SK-N-SH (cell line): ENCODE measurements at regions not wholly inside any gene's neighbourhood (a gene's known extent, or its start where the extent isn't known, plus 50 kb on each side); places are given as distances from the start of the nearest gene placed in this dataset.
A peak's percentile ranks its signal among the peaks of the same experiment; 100 is the strongest.

ENCODE experiments used
- CTCF ChIA-PET: fragments of 300-600, 350-600 bp; formaldehyde crosslinking; extraction: SDS; loops from one replicate; lab custom pipeline; 2021; lab: Yijun Ruan, JAX
- POLR2A ChIA-PET: fragments of 350-600 bp; sonication (Branson Sonifier 250); formaldehyde crosslinking; extraction: SDS; loops from one replicate; lab custom pipeline; 2020; ENCODE audit warnings: antibody characterized with exemption, inconsistent platforms; lab: Yijun Ruan, JAX
- DNase-seq: peaks from one replicate; pipeline ENCODE4 v3.0.0; 2012
- H2AFZ ChIP-seq: fragments of 200-600 bp; sonication (generic); 2 replicates; pipeline ENCODE4 v1.8.1; 2016; ENCODE audit warnings: antibody characterized with exemption, mild to moderate bottlenecking, low read depth
- H3F3A ChIP-seq: fragments of 200-600 bp; sonication (generic); replicated peaks from 2 replicates; pipeline ENCODE3; 2016; ENCODE audit warnings: antibody characterized with exemption, mild to moderate bottlenecking; ENCODE audit not compliant: insufficient read depth
- H3K27ac ChIP-seq, 2 experiments: fragments of 200-500 bp in 1 of 2; fragments of 200-600 bp in 1 of 2; sonication (Bioruptor generic) in 1 of 2; sonication (generic), shearing (Covaris generic) in 1 of 2; 2 replicates each; pipeline versions ENCODE4 v1.5.1 to v1.6.1; 2014 to 2016; ENCODE audit warnings: low read depth in 2 of 2, inconsistent platforms in 1 of 2, low read length in 1 of 2, mild to moderate bottlenecking in 1 of 2, mixed read lengths in 1 of 2
- H3K27me3 ChIP-seq: fragments of 200-600 bp; sonication (generic), shearing (Covaris generic); 2 replicates; pipeline ENCODE4 v1.6.1; 2016; ENCODE audit warnings: mixed run types; ENCODE audit not compliant: insufficient read depth
- H3K36me3 ChIP-seq, 2 experiments: fragments of 200-500 bp in 1 of 2; fragments of 200-600 bp in 1 of 2; sonication (Bioruptor generic) in 1 of 2; sonication (generic) in 1 of 2; replicated peaks in 1 of 2; 2 replicates each; pipeline versions ENCODE3 to v1.5.1; 2014 to 2016; ENCODE audit warnings: low read length in 1 of 2, mild to moderate bottlenecking in 1 of 2; ENCODE audit not compliant: insufficient read depth in 2 of 2, control insufficient read depth in 1 of 2
- H3K4me1 ChIP-seq, 2 experiments: fragments of 200-500 bp in 1 of 2; fragments of 200-600 bp in 1 of 2; sonication (Bioruptor generic) in 1 of 2; sonication (generic), shearing (Covaris generic) in 1 of 2; 2 replicates each; pipeline versions ENCODE4 v1.5.1 to v1.6.1; 2014 to 2016; ENCODE audit warnings: low read depth in 1 of 2, low read length in 1 of 2, mixed run types in 1 of 2; ENCODE audit not compliant: insufficient read depth in 2 of 2, control insufficient read depth in 1 of 2
- H3K4me2 ChIP-seq: fragments of 200-600 bp; sonication (generic), shearing (Covaris generic); 2 replicates; pipeline ENCODE4 v1.6.1; 2017; ENCODE audit warnings: mixed run types
- H3K4me3 ChIP-seq, 2 experiments: fragments of 200-500 bp in 1 of 2; fragments of 200-600 bp in 1 of 2; sonication (Bioruptor generic) in 1 of 2; sonication (generic), shearing (Covaris generic) in 1 of 2; 2 replicates each; pipeline versions ENCODE4 v1.5.1 to v1.8.1; 2014 to 2016; ENCODE audit warnings: low read depth in 2 of 2, inconsistent platforms in 1 of 2, low read length in 1 of 2, mild to moderate bottlenecking in 1 of 2, mixed read lengths in 1 of 2, moderate library complexity in 1 of 2
- H3K79me2 ChIP-seq: fragments of 200-600 bp; sonication (generic); 2 replicates; pipeline ENCODE4 v1.8.1; 2017; ENCODE audit warnings: mild to moderate bottlenecking; ENCODE audit not compliant: insufficient read depth
- H3K9ac ChIP-seq: fragments of 200-600 bp; sonication (generic); 2 replicates; pipeline ENCODE4 v1.6.1; 2017; ENCODE audit warnings: mixed run types
- H3K9me2 ChIP-seq: fragments of 200-600 bp; sonication (generic); 2 replicates; pipeline ENCODE4 v1.6.1; 2017; ENCODE audit warnings: mixed run types
- H3K9me3 ChIP-seq: fragments of 200-600 bp; sonication (generic); 2 replicates; pipeline ENCODE4 v1.6.1; 2017; ENCODE audit warnings: mixed run types, mild to moderate bottlenecking, moderate library complexity
- H4K20me1 ChIP-seq: fragments of 200-600 bp; sonication (generic); 2 replicates; pipeline ENCODE4 v1.6.1; 2017; ENCODE audit warnings: mild to moderate bottlenecking, mixed run types; ENCODE audit not compliant: insufficient read depth
- ELF1 ChIP-seq: IDR thresholded peaks from 2 replicates; pipeline ENCODE4 v1.4.0; 2012
- EP300 ChIP-seq, 2 experiments: IDR thresholded peaks; 2 replicates each; pipeline versions ENCODE4 v1.4.0 to v1.6.1; 2012; ENCODE audit warnings: borderline replicate concordance in 1 of 2, low read depth in 1 of 2, low read length in 1 of 2
- EZH2phosphoT487 ChIP-seq: fragments of 200-600 bp; sonication (generic); IDR thresholded peaks from 2 replicates; pipeline ENCODE4 v1.6.1; 2017; ENCODE audit warnings: low read depth, mixed run types, mild to moderate bottlenecking, antibody characterized with exemption, moderate library complexity, borderline replicate concordance
- FOSL2 ChIP-seq: IDR thresholded peaks from 2 replicates; pipeline ENCODE4 v1.4.0; 2012; ENCODE audit warnings: low read depth, mild to moderate bottlenecking, moderate library complexity, borderline replicate concordance
- FOXJ3 ChIP-seq: sonication (generic); formaldehyde crosslinking; IDR thresholded peaks from 2 replicates; pipeline ENCODE4 v1.5.1; 2020; ENCODE audit warnings: mild to moderate bottlenecking, missing genetic modification reagents
- FOXM1 ChIP-seq: IDR thresholded peaks from 2 replicates; pipeline ENCODE4 v1.4.0; 2012; ENCODE audit warnings: low read depth, mild to moderate bottlenecking
- GABPA ChIP-seq: IDR thresholded peaks from 2 replicates; pipeline ENCODE4 v1.4.0; 2012; ENCODE audit warnings: low read depth, mild to moderate bottlenecking
- GATA2 ChIP-seq: sonication (generic); formaldehyde crosslinking; IDR thresholded peaks from 2 replicates; pipeline ENCODE4 v1.5.0; 2020; ENCODE audit warnings: mild to moderate bottlenecking, missing genetic modification reagents
- JUND ChIP-seq: IDR thresholded peaks from 2 replicates; pipeline ENCODE4 v1.4.0; 2012
- MEF2A ChIP-seq: IDR thresholded peaks from 2 replicates; pipeline ENCODE4 v1.4.0; 2012; ENCODE audit warnings: low read depth, borderline replicate concordance
- NFIC ChIP-seq: IDR thresholded peaks from 2 replicates; pipeline ENCODE4 v1.4.0; 2012; ENCODE audit warnings: borderline replicate concordance
- RAD21 ChIP-seq: IDR thresholded peaks from 2 replicates; pipeline ENCODE4 v1.6.1; 2012; ENCODE audit warnings: mild to moderate bottlenecking, low read length
- RCOR1 ChIP-seq: fragments of 150-350 bp; IDR thresholded peaks from 2 replicates; pipeline ENCODE4 v1.6.1; 2017; ENCODE audit warnings: antibody characterized with exemption, low read length
- RFX5 ChIP-seq: IDR thresholded peaks from 2 replicates; pipeline ENCODE4 v1.6.1; 2012; ENCODE audit warnings: mild to moderate bottlenecking, improper control_type of control experiment, low read length
- RXRA ChIP-seq: IDR thresholded peaks from 2 replicates; pipeline ENCODE4 v1.4.0; 2012; ENCODE audit warnings: low read depth, mild to moderate bottlenecking, borderline replicate concordance
- SIN3A ChIP-seq: IDR thresholded peaks from 2 replicates; pipeline ENCODE4 v1.6.1; 2012; ENCODE audit warnings: low read depth, mild to moderate bottlenecking, low read length, moderate library complexity, borderline replicate concordance
- SMC3 ChIP-seq: IDR thresholded peaks from 2 replicates; pipeline ENCODE4 v1.6.1; 2012; ENCODE audit warnings: low read depth, low read length, improper control_type of control experiment
- TAF1 ChIP-seq: IDR thresholded peaks from 2 replicates; pipeline ENCODE4 v1.6.1; 2012; ENCODE audit warnings: low read depth, mild to moderate bottlenecking, low read length, moderate library complexity, borderline replicate concordance
- TCF12 ChIP-seq: IDR thresholded peaks from 2 replicates; pipeline ENCODE4 v1.4.0; 2012
- TEAD4 ChIP-seq: IDR thresholded peaks from 2 replicates; pipeline ENCODE4 v1.4.0; 2012; ENCODE audit warnings: mild to moderate bottlenecking, borderline replicate concordance; ENCODE audit not compliant: insufficient read depth
- YY1 ChIP-seq: IDR thresholded peaks from 2 replicates; pipeline ENCODE4 v1.4.0; 2012; ENCODE audit warnings: low read depth, mild to moderate bottlenecking
- WGBS: methylation state at CpG from one replicate; pipeline ENCODE4 v1.1.6; 2017; ENCODE audit warnings: low lambda C conversion rate; 5-methylcytosine and 5-hydroxymethylcytosine counted together
- TF ChIP-seq, protein P1 (sequence below): IDR thresholded peaks from 2 replicates; pipeline ENCODE4; 2012
- TF ChIP-seq, protein P2 (sequence below): fragments of 200-600 bp; sonication (generic); IDR thresholded peaks from 2 replicates; pipeline ENCODE4 v1.6.1; 2017; ENCODE audit warnings: antibody characterized with exemption, mild to moderate bottlenecking, moderate library complexity
- TF ChIP-seq, protein P3 (sequence below): IDR thresholded peaks from 2 replicates; pipeline ENCODE4 v1.4.0; 2012; ENCODE audit warnings: low read depth
- TF ChIP-seq, protein P4 (sequence below): IDR thresholded peaks from 2 replicates; pipeline ENCODE4 v1.4.0; 2012; ENCODE audit warnings: low read depth, borderline replicate concordance
- TF ChIP-seq, protein P5 (sequence below): IDR thresholded peaks from 2 replicates; pipeline ENCODE4 v1.6.1; 2012; ENCODE audit warnings: mild to moderate bottlenecking, low read depth, low read length, moderate library complexity
- TF ChIP-seq, protein P6 (sequence below): IDR thresholded peaks from 2 replicates; pipeline ENCODE4 v1.4.0; 2012; ENCODE audit warnings: low read depth, borderline replicate concordance

DNA sequence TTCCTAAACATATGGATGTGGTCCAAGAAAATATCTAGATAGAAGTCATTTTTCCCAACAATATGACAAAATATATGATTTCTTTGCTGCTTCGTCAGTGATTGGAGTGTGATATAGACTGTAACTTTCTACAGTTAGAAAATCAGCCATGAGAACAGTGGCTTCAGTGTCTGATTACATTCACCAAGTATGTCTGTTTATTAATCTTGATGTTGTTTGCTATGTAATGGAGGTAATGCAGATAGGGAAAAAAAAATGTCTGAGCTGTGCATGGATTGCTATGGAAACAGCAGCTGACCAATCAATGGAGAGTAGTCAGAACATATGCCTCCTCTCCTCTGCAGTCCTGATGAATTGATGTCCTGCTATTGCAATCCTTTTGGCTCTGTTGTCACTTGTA lies 72.3 kb upstream of the GAP43 start:
- H3F3A ChIP-seq, result peaks cover 11% of the 10 kb centered on the region
- DNase-seq, result peak; percentile 42
- H2AFZ ChIP-seq, result no peak overlapping the region
- H3K4me3 ChIP-seq, result no peak overlapping the region; a peak in 1 of 4 replicates
- H3K4me1 ChIP-seq, result peaks cover 8 to 36% of the 10 kb centered on the region in 2 experiments; a peak in 2 of 4 replicates
- H3K36me3 ChIP-seq, result no peaks in the 10 kb centered on the region
- CTCF ChIA-PET, result interaction anchor here (1.4 to 2.0 kb wide), 3 partner anchors 9 to 333 kb away, joined by 4 to 12 read pairs (median 5); no protein-coding TSS in a partner anchor
- no peaks in the 10 kb centered on the region for H4K20me1 ChIP-seq
- peak overlapping the region; percentile 92 to 95 for H3K27ac ChIP-seq
- 81% methylated on average over 1 of the region's 1 CpG for WGBS
- H3K27me3 ChIP-seq, result no peaks in the 10 kb centered on the region
- peak overlapping the region; percentile 23; the same call in 1 of the 2 replicates for H3K4me2 ChIP-seq
- H3K9me2 ChIP-seq, result no peaks in the 10 kb centered on the region
- no peaks in the 10 kb centered on the region for H3K79me2 ChIP-seq
- no peak overlapping the region for H3K9ac ChIP-seq
- POLR2A ChIA-PET, result no interaction called here
- H3K9me3 ChIP-seq, result no peaks in the 10 kb centered on the region
- no peak for TF ChIP-seq EZH2phosphoT487
- TF ChIP-seq FOXM1, result no peak
- no peak for TF ChIP-seq GABPA
- TF ChIP-seq RCOR1, result no peak; the same call in 1 of the 2 replicates
- TF ChIP-seq, protein P1, sequence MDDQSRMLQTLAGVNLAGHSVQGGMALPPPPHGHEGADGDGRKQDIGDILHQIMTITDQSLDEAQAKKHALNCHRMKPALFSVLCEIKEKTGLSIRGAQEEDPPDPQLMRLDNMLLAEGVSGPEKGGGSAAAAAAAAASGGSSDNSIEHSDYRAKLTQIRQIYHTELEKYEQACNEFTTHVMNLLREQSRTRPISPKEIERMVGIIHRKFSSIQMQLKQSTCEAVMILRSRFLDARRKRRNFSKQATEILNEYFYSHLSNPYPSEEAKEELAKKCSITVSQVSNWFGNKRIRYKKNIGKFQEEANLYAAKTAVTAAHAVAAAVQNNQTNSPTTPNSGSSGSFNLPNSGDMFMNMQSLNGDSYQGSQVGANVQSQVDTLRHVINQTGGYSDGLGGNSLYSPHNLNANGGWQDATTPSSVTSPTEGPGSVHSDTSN, result no peak
- TF ChIP-seq NFIC, result no peak
- TF ChIP-seq, protein P2, sequence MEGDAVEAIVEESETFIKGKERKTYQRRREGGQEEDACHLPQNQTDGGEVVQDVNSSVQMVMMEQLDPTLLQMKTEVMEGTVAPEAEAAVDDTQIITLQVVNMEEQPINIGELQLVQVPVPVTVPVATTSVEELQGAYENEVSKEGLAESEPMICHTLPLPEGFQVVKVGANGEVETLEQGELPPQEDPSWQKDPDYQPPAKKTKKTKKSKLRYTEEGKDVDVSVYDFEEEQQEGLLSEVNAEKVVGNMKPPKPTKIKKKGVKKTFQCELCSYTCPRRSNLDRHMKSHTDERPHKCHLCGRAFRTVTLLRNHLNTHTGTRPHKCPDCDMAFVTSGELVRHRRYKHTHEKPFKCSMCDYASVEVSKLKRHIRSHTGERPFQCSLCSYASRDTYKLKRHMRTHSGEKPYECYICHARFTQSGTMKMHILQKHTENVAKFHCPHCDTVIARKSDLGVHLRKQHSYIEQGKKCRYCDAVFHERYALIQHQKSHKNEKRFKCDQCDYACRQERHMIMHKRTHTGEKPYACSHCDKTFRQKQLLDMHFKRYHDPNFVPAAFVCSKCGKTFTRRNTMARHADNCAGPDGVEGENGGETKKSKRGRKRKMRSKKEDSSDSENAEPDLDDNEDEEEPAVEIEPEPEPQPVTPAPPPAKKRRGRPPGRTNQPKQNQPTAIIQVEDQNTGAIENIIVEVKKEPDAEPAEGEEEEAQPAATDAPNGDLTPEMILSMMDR, result no peak
- TF ChIP-seq TCF12, result no peak
- no peak for TF ChIP-seq MEF2A
- peak; percentile 50; the same call in 1 of the 2 replicates for TF ChIP-seq RFX5
- no peak for TF ChIP-seq FOXJ3 (CRISPR knock-in tag)
- no peak for TF ChIP-seq SMC3
- TF ChIP-seq EP300 (IDR thresholded peaks at IDR 0.05; ENCODE audit: borderline replicate concordance in 1 of 2, low read depth in 1 of 2, low read length in 1 of 2), result peak in 1 of 2 experiments; percentile 53; a peak in 1 of 4 replicates
- TF ChIP-seq FOSL2, result no peak
- TF ChIP-seq, protein P3, sequence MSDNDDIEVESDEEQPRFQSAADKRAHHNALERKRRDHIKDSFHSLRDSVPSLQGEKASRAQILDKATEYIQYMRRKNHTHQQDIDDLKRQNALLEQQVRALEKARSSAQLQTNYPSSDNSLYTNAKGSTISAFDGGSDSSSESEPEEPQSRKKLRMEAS, result no peak
- TF ChIP-seq, protein P4, sequence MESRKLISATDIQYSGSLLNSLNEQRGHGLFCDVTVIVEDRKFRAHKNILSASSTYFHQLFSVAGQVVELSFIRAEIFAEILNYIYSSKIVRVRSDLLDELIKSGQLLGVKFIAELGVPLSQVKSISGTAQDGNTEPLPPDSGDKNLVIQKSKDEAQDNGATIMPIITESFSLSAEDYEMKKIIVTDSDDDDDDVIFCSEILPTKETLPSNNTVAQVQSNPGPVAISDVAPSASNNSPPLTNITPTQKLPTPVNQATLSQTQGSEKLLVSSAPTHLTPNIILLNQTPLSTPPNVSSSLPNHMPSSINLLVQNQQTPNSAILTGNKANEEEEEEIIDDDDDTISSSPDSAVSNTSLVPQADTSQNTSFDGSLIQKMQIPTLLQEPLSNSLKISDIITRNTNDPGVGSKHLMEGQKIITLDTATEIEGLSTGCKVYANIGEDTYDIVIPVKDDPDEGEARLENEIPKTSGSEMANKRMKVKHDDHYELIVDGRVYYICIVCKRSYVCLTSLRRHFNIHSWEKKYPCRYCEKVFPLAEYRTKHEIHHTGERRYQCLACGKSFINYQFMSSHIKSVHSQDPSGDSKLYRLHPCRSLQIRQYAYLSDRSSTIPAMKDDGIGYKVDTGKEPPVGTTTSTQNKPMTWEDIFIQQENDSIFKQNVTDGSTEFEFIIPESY, result no peak
- TF ChIP-seq GATA2 (CRISPR knock-in tag), result peak; percentile 52; the same call in 1 of the 2 replicates
- no peak for TF ChIP-seq TAF1
- TF ChIP-seq, protein P5, sequence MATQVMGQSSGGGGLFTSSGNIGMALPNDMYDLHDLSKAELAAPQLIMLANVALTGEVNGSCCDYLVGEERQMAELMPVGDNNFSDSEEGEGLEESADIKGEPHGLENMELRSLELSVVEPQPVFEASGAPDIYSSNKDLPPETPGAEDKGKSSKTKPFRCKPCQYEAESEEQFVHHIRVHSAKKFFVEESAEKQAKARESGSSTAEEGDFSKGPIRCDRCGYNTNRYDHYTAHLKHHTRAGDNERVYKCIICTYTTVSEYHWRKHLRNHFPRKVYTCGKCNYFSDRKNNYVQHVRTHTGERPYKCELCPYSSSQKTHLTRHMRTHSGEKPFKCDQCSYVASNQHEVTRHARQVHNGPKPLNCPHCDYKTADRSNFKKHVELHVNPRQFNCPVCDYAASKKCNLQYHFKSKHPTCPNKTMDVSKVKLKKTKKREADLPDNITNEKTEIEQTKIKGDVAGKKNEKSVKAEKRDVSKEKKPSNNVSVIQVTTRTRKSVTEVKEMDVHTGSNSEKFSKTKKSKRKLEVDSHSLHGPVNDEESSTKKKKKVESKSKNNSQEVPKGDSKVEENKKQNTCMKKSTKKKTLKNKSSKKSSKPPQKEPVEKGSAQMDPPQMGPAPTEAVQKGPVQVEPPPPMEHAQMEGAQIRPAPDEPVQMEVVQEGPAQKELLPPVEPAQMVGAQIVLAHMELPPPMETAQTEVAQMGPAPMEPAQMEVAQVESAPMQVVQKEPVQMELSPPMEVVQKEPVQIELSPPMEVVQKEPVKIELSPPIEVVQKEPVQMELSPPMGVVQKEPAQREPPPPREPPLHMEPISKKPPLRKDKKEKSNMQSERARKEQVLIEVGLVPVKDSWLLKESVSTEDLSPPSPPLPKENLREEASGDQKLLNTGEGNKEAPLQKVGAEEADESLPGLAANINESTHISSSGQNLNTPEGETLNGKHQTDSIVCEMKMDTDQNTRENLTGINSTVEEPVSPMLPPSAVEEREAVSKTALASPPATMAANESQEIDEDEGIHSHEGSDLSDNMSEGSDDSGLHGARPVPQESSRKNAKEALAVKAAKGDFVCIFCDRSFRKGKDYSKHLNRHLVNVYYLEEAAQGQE, result no peak
- TF ChIP-seq RXRA, result no peak
- no peak for TF ChIP-seq JUND
- TF ChIP-seq SIN3A, result no peak
- no peak for TF ChIP-seq RAD21
- no peak for TF ChIP-seq YY1
- TF ChIP-seq, protein P6, sequence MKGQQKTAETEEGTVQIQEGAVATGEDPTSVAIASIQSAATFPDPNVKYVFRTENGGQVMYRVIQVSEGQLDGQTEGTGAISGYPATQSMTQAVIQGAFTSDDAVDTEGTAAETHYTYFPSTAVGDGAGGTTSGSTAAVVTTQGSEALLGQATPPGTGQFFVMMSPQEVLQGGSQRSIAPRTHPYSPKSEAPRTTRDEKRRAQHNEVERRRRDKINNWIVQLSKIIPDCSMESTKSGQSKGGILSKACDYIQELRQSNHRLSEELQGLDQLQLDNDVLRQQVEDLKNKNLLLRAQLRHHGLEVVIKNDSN, result no peak
- TF ChIP-seq ELF1, result no peak
- TF ChIP-seq TEAD4, result no peak
